ENCODE measurements at regions not wholly inside any gene's neighbourhood (a gene's known extent, or its start where the extent isn't known, plus 50 kb on each side); places are given as distances from the start of the nearest gene placed in this dataset.

- DNase-seq, result no peak
These were observed 357.1 kb upstream of the TNP1 start for GRCh38 chr2:217216982-217217381.

GRCh38 chr2:217216316-217216715, 356.5 kb upstream of the TNP1 start:
- DNase-seq, result no peak

GRCh38 chr2:217215877-217216276, 356.0 kb upstream of the TNP1 start:
- DNase-seq, result no peak

GRCh38 chr2:217208867-217209266, 349.0 kb upstream of the TNP1 start:
- no peak for DNase-seq

- DNase-seq, result no peak
These were observed 347.8 kb upstream of the TNP1 start for GRCh38 chr2:217207699-217208010.

- DNase-seq, result no peak
These were observed 347.2 kb upstream of the TNP1 start for GRCh38 chr2:217206907-217207698.

GRCh38 chr2:217206016-217206725, 346.3 kb upstream of the TNP1 start:
- no peak for DNase-seq

GRCh38 chr2:217204358-217204757, 344.5 kb upstream of the TNP1 start:
- DNase-seq, result no peak

GRCh38 chr2:217203086-217203485, 343.2 kb upstream of the TNP1 start:
- no peak for DNase-seq

GRCh38 chr2:217199255-217199630, 339.4 kb upstream of the TNP1 start:
- DNase-seq, result no peak

GRCh38 chr2:217195658-217196446, 336.0 kb upstream of the TNP1 start:
- no peak for DNase-seq

GRCh38 chr2:217195016-217195415, 335.2 kb upstream of the TNP1 start:
- no peak for DNase-seq

- DNase-seq, result peak; percentile 47
These were observed 333.8 kb upstream of the TNP1 start for GRCh38 chr2:217193431-217194340.

GRCh38 chr2:217192366-217192765, 332.5 kb upstream of the TNP1 start:
- DNase-seq, result peak; percentile 6

- DNase-seq, result no peak
These were observed 329.9 kb upstream of the TNP1 start for GRCh38 chr2:217189747-217190146.

GRCh38 chr2:217189131-217189530, 329.3 kb upstream of the TNP1 start:
- no peak for DNase-seq

- DNase-seq, result no peak
These were observed 326.9 kb upstream of the TNP1 start for GRCh38 chr2:217186668-217187159.

- no peak for DNase-seq
These were observed 326.3 kb upstream of the TNP1 start for GRCh38 chr2:217186152-217186551.

- DNase-seq, result no peak
These were observed 325.6 kb upstream of the TNP1 start for GRCh38 chr2:217185265-217185995.

- DNase-seq, result no peak
These were observed 324.4 kb upstream of the TNP1 start for GRCh38 chr2:217184242-217184641.

- no peak for DNase-seq
These were observed 323.6 kb upstream of the TNP1 start for GRCh38 chr2:217183471-217183870.

- no peak for DNase-seq
These were observed 323.1 kb upstream of the TNP1 start for GRCh38 chr2:217182926-217183325.

Data from DMS 273 treated with DMSO at 0.1 percent for 48 hours (cell line).